ENCODE measurements at regions not wholly inside any gene's neighbourhood (a gene's known extent, or its start where the extent isn't known, plus 50 kb on each side); places are given as distances from the start of the nearest gene placed in this dataset.
"Not testable (repeated sequence)": the region's sequence is repeated elsewhere in the genome, so short reads cannot be mapped to it uniquely, and the experiment has no call there.

- no peaks in the 10 kb centered on the region for H3K36me3 Mint-ChIP-seq (ENCODE audit: insufficient read depth, unreplicated experiment)
- H3K9me3 Mint-ChIP-seq (ENCODE audit: low read depth, unreplicated experiment) = no peaks in the 10 kb centered on the region
Observed at GRCh38 chr2:143928613-143929012, 591.3 kb downstream of the ZEB2 start.

GRCh38 chr2:143928184-143928583 is 591.7 kb downstream of the ZEB2 start:
- Mint-ChIP-seq H3K4me3 (ENCODE audit: low read depth, unreplicated experiment) (no peak overlapping the region), H3K4me1 (ENCODE audit: low read depth, unreplicated experiment) (peaks cover 2% of the 10 kb centered on the region), H3K36me3 (ENCODE audit: insufficient read depth, unreplicated experiment) (no peaks in the 10 kb centered on the region), H3K27ac (ENCODE audit: unreplicated experiment) (no peak overlapping the region), H3K27me3 (ENCODE audit: unreplicated experiment) (no peaks in the 10 kb centered on the region), H3K9me3 (ENCODE audit: low read depth, unreplicated experiment) (no peaks in the 10 kb centered on the region)
- no peak for TF ChIP-seq CTCF (IDR thresholded peaks at IDR 0.05; ENCODE audit: unreplicated experiment)
- no TSS peak for BruUV-seq (replicated peaks)
- CTCF ChIA-PET = no interaction called here
- intact Hi-C loops (cut with micrococcal nuclease; ENCODE audit: unreplicated experiment) = no loop called here
- DNase-seq = no peak

More at GRCh38 chr2:143928613-143929012, 591.3 kb downstream of the ZEB2 start:
- BruUV-seq (replicated peaks) = no TSS peak
- Mint-ChIP-seq H3K4me3 (ENCODE audit: low read depth, unreplicated experiment) (no peak overlapping the region), H3K4me1 (ENCODE audit: low read depth, unreplicated experiment) (peaks cover 7% of the 10 kb centered on the region), H3K27ac (ENCODE audit: unreplicated experiment) (no peak overlapping the region), H3K27me3 (ENCODE audit: unreplicated experiment) (no peaks in the 10 kb centered on the region)
- intact Hi-C loops (cut with micrococcal nuclease; ENCODE audit: unreplicated experiment) = no loop called here
- no peak for TF ChIP-seq CTCF (IDR thresholded peaks at IDR 0.05; ENCODE audit: unreplicated experiment)
- CTCF ChIA-PET = no interaction called here
- DNase-seq = no peak

GRCh38 chr2:143926736-143927135 is 593.2 kb downstream of the ZEB2 start:
- BruUV-seq (replicated peaks) = no TSS peak
- CTCF ChIA-PET = interaction anchor here (0.5 kb wide), 1 partner anchor 89 kb away, joined by 3 read pairs; no protein-coding TSS in a partner anchor
- no peak for TF ChIP-seq CTCF (IDR thresholded peaks at IDR 0.05; ENCODE audit: unreplicated experiment)

GRCh38 chr2:143922261-143922830 is 597.6 kb downstream of the ZEB2 start:
- H3K4me3 Mint-ChIP-seq (ENCODE audit: low read depth, unreplicated experiment); H3K27me3 Mint-ChIP-seq (ENCODE audit: unreplicated experiment); H3K36me3 Mint-ChIP-seq (ENCODE audit: insufficient read depth, unreplicated experiment); H3K27ac Mint-ChIP-seq (ENCODE audit: unreplicated experiment); intact Hi-C loops (cut with micrococcal nuclease; ENCODE audit: unreplicated experiment); CTCF ChIA-PET; BruUV-seq (replicated peaks); H3K4me1 Mint-ChIP-seq (ENCODE audit: low read depth, unreplicated experiment); DNase-seq; H3K9me3 Mint-ChIP-seq (ENCODE audit: low read depth, unreplicated experiment): not testable (repeated sequence)

More at GRCh38 chr2:143926736-143927135, 593.2 kb downstream of the ZEB2 start:
- H3K27me3 Mint-ChIP-seq (ENCODE audit: unreplicated experiment) = no peaks in the 10 kb centered on the region
- no peaks in the 10 kb centered on the region for H3K9me3 Mint-ChIP-seq (ENCODE audit: low read depth, unreplicated experiment)
- no peaks in the 10 kb centered on the region for H3K4me1 Mint-ChIP-seq (ENCODE audit: low read depth, unreplicated experiment)
- intact Hi-C loops (cut with micrococcal nuclease; ENCODE audit: unreplicated experiment) = no loop called here
- H3K4me3 Mint-ChIP-seq (ENCODE audit: low read depth, unreplicated experiment) = no peak overlapping the region
- H3K36me3 Mint-ChIP-seq (ENCODE audit: insufficient read depth, unreplicated experiment) = no peaks in the 10 kb centered on the region
- no peak for DNase-seq
- no peak overlapping the region for H3K27ac Mint-ChIP-seq (ENCODE audit: unreplicated experiment)

GRCh38 chr2:143918465-143918989 is 601.4 kb downstream of the ZEB2 start:
- BruUV-seq (replicated peaks) = no TSS peak

More at GRCh38 chr2:143918465-143918989, 601.4 kb downstream of the ZEB2 start:
- no peak for DNase-seq
- Mint-ChIP-seq H3K36me3 (ENCODE audit: insufficient read depth, unreplicated experiment) (no peaks in the 10 kb centered on the region), H3K27ac (ENCODE audit: unreplicated experiment) (no peak overlapping the region), H3K27me3 (ENCODE audit: unreplicated experiment) (no peaks in the 10 kb centered on the region), H3K9me3 (ENCODE audit: low read depth, unreplicated experiment) (no peaks in the 10 kb centered on the region), H3K4me3 (ENCODE audit: low read depth, unreplicated experiment) (no peak overlapping the region), H3K4me1 (ENCODE audit: low read depth, unreplicated experiment) (no peaks in the 10 kb centered on the region)
- no peak for TF ChIP-seq CTCF (IDR thresholded peaks at IDR 0.05; ENCODE audit: unreplicated experiment)
- intact Hi-C loops (cut with micrococcal nuclease; ENCODE audit: unreplicated experiment) = no loop called here
- CTCF ChIA-PET = no interaction called here
